ENCODE measurements at regions not wholly inside any gene's neighbourhood (a gene's known extent, or its start where the extent isn't known, plus 50 kb on each side); places are given as distances from the start of the nearest gene placed in this dataset.

DNA sequence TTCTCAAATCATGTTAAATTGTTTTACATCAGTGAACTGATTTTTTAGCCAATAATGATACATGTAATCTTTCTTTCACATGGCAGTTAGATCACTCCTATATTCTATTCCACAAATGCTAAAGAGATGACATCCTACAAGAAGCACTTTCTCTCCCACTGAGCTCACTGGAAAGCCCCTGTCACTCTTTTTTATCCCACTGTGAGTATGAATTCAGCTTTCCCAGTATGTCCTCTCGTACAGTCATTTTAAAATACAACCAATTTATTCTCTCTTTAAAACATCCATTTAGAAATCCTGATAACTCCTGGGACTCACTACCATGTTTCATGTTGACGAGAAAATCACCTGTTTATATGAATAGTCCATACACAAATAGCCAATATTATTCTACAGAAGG, 599.9 kb downstream of the SEMA5A start:
- no peak for TF ChIP-seq SIN3A (IDR thresholded peaks at IDR 0.05; ENCODE audit: borderline replicate concordance, insufficient read depth, low read length)
- no peak for TF ChIP-seq POLR2AphosphoS5 (IDR thresholded peaks at IDR 0.05; ENCODE audit: low read depth, low read length)
- TF ChIP-seq, protein P1, sequence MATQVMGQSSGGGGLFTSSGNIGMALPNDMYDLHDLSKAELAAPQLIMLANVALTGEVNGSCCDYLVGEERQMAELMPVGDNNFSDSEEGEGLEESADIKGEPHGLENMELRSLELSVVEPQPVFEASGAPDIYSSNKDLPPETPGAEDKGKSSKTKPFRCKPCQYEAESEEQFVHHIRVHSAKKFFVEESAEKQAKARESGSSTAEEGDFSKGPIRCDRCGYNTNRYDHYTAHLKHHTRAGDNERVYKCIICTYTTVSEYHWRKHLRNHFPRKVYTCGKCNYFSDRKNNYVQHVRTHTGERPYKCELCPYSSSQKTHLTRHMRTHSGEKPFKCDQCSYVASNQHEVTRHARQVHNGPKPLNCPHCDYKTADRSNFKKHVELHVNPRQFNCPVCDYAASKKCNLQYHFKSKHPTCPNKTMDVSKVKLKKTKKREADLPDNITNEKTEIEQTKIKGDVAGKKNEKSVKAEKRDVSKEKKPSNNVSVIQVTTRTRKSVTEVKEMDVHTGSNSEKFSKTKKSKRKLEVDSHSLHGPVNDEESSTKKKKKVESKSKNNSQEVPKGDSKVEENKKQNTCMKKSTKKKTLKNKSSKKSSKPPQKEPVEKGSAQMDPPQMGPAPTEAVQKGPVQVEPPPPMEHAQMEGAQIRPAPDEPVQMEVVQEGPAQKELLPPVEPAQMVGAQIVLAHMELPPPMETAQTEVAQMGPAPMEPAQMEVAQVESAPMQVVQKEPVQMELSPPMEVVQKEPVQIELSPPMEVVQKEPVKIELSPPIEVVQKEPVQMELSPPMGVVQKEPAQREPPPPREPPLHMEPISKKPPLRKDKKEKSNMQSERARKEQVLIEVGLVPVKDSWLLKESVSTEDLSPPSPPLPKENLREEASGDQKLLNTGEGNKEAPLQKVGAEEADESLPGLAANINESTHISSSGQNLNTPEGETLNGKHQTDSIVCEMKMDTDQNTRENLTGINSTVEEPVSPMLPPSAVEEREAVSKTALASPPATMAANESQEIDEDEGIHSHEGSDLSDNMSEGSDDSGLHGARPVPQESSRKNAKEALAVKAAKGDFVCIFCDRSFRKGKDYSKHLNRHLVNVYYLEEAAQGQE (IDR thresholded peaks at IDR 0.05; ENCODE audit: insufficient read depth in 1 of 2, low read depth in 2 of 2, low read length in 2 of 2): no peak
- TF ChIP-seq TAF1 (IDR thresholded peaks at IDR 0.05; ENCODE audit: borderline replicate concordance, insufficient read depth, low read length): no peak
- TF ChIP-seq FOXP2 (optimal IDR thresholded peaks at IDR 0.05; ENCODE audit: borderline replicate concordance, extremely low read depth, extremely low read length, insufficient read depth): no peak

Measured in PFSK-1 (cell line).